ENCODE measurements at regions not wholly inside any gene's neighbourhood (a gene's known extent, or its start where the extent isn't known, plus 50 kb on each side); places are given as distances from the start of the nearest gene placed in this dataset.

- TF ChIP-seq FUBP1 (CRISPR knock-in tag; IDR thresholded peaks at IDR 0.05; ENCODE audit: borderline replicate concordance) (no peak), SMC3 (IDR thresholded peaks at IDR 0.05; ENCODE audit: low read length) (no peak), MYC (CRISPR knock-in tag; IDR thresholded peaks at IDR 0.05; ENCODE audit: borderline replicate concordance) (no peak), HIVEP1 (CRISPR knock-in tag; IDR thresholded peaks at IDR 0.05) (no peak), FOSL2 (CRISPR knock-in tag; IDR thresholded peaks at IDR 0.05) (peak; percentile 91), ZNF83 (CRISPR knock-in tag; IDR thresholded peaks at IDR 0.05; ENCODE audit: borderline replicate concordance) (no peak), JUN (CRISPR knock-in tag; IDR thresholded peaks at IDR 0.05) (peak; percentile 79), ZMYM2 (CRISPR knock-in tag; IDR thresholded peaks at IDR 0.05) (0 out of 2 replicates have a peak, but pooled peaks have one; percentile 56), SPEN (CRISPR knock-in tag; IDR thresholded peaks at IDR 0.05; ENCODE audit: low read depth) (no peak), HNRNPK (IDR thresholded peaks at IDR 0.05; ENCODE audit: low read depth, low read length, poor library complexity, severe bottlenecking) (no peak), SUZ12 (IDR thresholded peaks at IDR 0.05; ENCODE audit: low read depth, low read length) (no peak), ZNF563 (CRISPR knock-in tag; IDR thresholded peaks at IDR 0.05) (no peak), TBX3 (IDR thresholded peaks at IDR 0.05; ENCODE audit: borderline replicate concordance) (peak; percentile 32; the same call in 1 of the 2 replicates), SETDB1 (CRISPR knock-in tag; IDR thresholded peaks at IDR 0.05; ENCODE audit: borderline replicate concordance) (no peak), KAT7 (CRISPR knock-in tag; IDR thresholded peaks at IDR 0.05; ENCODE audit: borderline replicate concordance) (no peak), ZNF816 (CRISPR knock-in tag; IDR thresholded peaks at IDR 0.05; ENCODE audit: borderline replicate concordance) (peak; percentile 53; the same call in 1 of the 2 replicates), GABPA (IDR thresholded peaks at IDR 0.05; ENCODE audit: low read depth, low read length) (no peak), GABPA (CRISPR knock-in tag; IDR thresholded peaks at IDR 0.05; ENCODE audit: low read depth) (no peak), CHD4 (IDR thresholded peaks at IDR 0.05; ENCODE audit: borderline replicate concordance, low read length) (no peak), GRHL1 (CRISPR knock-in tag; conservative IDR thresholded peaks at IDR 0.05) (no peak), ZBTB2 (CRISPR knock-in tag; IDR thresholded peaks at IDR 0.05; ENCODE audit: low read depth) (no peak), ZNF205 (CRISPR knock-in tag; IDR thresholded peaks at IDR 0.05) (no peak), DZIP1 (CRISPR knock-in tag; IDR thresholded peaks at IDR 0.05) (no peak), TOPORS (CRISPR knock-in tag; IDR thresholded peaks at IDR 0.05) (no peak), ZFP41 (CRISPR knock-in tag; IDR thresholded peaks at IDR 0.05; ENCODE audit: borderline replicate concordance) (no peak)
These were observed 55.5 kb upstream of the CLCN4 start (continued) for GRCh38 chrX:10101269-10101668.
